DMS114 treated with DMSO at 0.1 percent for 48 hours (cell line): ENCODE measurements at regions not wholly inside any gene's neighbourhood (a gene's known extent, or its start where the extent isn't known, plus 50 kb on each side); places are given as distances from the start of the nearest gene placed in this dataset.
"Not testable (repeated sequence)": the region's sequence is repeated elsewhere in the genome, so short reads cannot be mapped to it uniquely, and the experiment has no call there.

Source experiments
- DNase-seq: peaks from one replicate; lab custom pipeline; 2025; ENCODE audit not compliant: unreplicated experiment; lab: John Stamatoyannopoulos, UW

GRCh38 chrX:1016926-1017325 is 195.5 kb downstream of the CRLF2 start:
- not testable (repeated sequence) for DNase-seq

GRCh38 chrX:1016281-1016680 is 196.2 kb downstream of the CRLF2 start:
- not testable (repeated sequence) for DNase-seq

DNA sequence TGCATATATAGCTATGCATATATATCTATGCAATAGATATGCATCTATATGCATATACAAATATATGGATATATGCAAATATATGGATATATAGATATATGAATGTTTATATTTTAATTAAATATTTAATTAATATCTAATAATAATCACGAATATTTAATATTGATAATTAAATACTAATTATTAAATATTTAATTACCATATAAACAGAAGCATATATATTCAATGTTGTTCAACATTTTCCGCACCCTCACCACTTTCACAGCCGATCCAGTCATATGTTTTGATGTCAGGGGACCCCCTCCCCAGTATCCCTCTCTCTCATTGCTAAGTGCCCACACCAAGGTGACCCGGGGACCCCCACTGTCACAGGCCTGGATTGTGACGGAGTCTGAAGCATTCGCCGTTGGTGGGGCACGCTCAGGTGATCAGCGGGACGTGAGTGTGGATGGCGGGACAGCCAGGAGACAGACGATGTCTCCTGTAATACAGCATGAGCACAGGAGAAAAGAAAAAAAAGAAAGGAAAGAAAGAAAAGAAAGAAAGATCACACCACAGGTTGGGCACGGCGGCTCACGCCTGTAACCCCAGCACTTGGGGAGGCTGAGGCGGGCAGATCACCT is 199.7 kb downstream of the CRLF2 start:
- no peak for DNase-seq

GRCh38 chrX:1011691-1012283 is 200.7 kb downstream of the CRLF2 start:
- DNase-seq = no peak

DNA sequence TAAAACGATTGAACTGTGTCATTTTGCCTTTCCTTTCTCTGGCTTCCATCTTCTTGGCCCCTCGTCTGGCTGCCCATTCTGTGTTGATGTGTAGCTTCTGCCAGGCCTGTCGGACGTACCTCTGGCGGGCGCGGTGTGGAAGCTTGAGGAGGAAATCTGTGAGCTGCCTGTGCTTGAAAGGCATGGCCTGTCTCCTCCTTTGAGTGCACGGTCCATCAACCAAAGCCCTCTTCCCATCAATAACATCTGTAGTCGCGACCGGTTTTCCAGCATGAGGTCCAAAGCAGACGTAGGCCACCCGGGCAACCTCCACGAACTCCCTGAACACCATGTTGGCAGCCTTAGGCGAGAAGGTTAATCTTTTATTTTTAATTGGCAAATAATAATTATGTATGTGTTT is 202.7 kb downstream of the CRLF2 start:
- DNase-seq = no peak

DNA sequence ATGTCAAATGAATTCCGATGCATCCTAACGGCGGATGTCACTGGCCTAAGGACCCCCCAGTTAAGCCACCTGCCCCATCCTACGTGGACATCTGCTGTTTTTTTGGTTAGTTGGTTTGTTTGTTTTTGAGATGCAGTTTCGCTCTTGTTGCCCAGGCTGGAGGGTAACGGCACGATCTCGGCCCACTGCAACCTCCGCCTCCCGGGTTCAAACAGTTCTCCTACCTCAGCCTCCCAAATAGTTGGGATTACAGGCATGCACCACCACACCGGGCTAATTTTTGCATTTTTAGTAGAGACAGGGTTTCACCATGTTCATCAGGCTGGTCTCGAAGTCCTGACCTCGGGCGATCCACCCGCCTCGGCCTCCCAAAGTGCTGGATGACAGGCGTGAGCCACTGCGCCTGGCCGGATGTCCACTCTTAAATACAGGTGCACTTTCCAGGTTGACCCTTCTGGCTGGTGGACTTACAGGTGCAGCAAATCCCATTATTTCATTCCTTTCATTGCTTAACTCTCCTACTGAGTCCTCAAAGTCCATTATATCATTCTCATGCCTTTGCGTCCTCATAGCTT is 206.2 kb downstream of the CRLF2 start:
- no peak for DNase-seq

DNA sequence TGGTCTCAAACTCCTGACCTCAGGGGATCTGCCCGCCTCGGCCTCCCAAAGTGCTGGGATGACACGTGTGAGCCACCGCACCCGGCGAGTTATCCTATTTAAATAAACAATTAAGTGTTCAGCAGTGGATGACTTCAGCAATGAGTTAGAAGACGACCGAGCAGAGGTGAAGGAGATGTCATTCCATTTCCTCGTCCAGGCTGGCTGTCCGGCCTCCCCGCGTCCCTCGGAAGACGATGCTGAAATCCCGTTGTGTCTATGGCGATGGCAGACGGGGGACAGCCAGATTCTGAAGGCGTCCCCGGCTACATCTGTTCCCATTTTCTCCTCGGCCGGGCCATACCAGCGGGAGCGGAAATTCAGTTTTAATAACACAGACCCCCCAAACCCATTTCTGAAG is 209.8 kb downstream of the CRLF2 start:
- DNase-seq = no peak

GRCh38 chrX:997631-998137 is 214.8 kb downstream of the CRLF2 start:
- no peak for DNase-seq

DNA sequence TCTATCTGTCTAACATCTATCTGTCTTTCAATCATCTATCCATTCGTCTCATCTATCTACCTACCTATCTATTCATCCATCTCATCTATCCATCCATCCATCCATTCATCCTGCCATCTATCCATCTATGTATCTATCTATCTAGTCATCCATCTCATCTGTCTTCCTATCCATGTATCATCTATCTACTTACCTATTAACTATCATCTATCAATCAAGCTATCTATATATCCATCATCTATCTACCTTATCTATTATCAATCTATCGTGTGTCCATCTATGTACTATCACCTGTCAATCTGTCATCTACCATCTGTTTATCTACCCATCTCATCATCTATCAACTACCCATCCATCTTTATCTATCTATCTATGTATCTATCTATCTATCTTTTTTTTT is 217.7 kb downstream of the CRLF2 start:
- no peak for DNase-seq

GRCh38 chrX:989959-990510 is 222.4 kb downstream of the CRLF2 start:
- DNase-seq = peak; percentile 79

DNA sequence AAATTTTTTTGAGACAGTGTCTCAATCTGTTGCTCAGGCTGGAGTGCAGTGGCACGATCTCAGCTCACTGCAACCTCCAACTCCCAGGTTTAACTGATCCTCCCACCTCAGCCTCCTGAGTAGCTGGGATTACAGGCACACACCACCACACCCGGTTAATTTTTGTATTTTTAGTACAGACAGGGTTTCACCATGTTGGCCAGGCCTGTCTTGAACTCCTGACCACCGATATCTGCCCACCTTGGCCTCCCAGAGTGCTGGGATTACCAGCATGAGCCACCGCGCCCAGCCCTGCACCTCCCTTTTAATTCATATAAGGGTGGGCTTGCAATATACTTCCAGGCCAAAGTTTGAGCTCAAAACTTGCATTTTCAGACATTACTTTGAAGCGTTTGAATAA is 223.9 kb downstream of the CRLF2 start:
- not testable (repeated sequence) for DNase-seq

- no peak for DNase-seq
Observed at GRCh38 chrX:981791-982626, 230.4 kb downstream of the CRLF2 start.

- DNase-seq = no peak
Observed at GRCh38 chrX:980587-981235, 231.7 kb downstream of the CRLF2 start.

- not testable (repeated sequence) for DNase-seq
Observed at GRCh38 chrX:979127-979526, 233.3 kb downstream of the CRLF2 start.

GRCh38 chrX:973010-973632 is 239.3 kb downstream of the CRLF2 start:
- DNase-seq = no peak

DNA sequence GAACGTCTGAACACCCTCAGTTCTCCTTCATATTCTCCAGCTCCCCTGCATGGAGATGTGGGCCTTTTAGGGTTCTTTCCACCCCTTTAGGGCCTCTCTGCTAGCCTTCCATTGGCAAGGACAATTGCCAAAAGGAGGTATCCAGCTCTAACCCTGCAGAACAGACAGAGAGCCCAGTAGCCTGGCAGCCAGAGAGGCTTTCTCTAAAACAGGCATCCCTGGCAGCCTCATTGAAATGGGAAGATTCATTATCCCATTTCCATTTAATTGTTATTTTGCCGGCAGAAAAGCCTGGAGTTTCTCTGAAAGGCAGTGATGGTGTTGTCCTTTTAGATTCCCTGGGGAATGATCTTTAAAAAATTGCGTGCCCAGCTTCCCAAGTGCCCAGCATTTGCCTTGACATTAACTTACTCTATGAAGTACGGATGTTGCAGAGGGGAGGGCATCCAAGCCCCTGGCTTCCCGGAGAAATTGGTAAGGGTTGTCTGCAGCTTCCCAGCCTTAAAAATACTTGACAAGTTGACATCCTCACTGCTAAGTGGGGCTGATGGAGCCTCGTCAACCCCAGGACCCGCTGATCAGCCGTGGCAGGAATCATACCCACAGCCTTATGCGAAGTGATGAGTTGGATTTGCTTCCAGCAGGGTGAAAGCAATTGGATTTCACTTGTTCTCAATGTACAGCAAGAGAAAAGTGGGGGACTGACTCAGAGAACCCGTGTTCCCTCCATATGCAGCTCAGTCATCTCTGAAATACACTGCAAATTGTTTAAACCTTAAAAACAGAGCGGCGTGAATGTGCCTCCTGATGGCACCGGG is 244.1 kb downstream of the CRLF2 start:
- no peak for DNase-seq

GRCh38 chrX:966396-967070 is 245.9 kb downstream of the CRLF2 start:
- no peak for DNase-seq

DNA sequence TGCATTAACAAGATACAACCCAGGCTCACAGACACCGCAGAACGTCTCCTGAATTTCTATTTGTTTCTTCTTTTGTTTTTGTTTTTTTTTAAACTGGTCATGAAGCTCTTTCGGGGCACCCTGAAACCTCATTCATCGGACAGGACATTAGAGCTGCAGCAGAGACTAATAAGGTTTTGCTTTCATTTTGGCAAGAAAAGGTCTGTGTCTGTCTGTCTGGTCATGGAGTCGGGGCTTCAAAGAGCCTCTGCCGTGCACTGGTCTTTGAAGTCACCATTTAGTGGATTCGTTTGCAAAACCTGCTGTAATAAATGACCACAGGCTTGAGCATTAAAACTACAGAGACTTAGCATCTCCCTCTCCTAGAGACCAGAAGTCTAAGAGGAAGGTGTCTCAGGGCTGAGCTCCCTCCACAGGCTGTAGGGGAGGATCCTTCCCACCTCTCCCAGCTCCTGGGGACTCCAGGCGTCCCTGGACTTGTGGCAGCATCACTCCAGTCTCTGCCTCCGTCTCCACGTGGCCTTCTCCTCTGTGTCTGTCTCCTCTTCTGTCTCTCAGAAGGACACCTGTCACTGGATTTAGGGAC is 247.5 kb downstream of the CRLF2 start:
- DNase-seq = no peak

- DNase-seq = no peak
Observed at GRCh38 chrX:960821-961220, 251.6 kb downstream of the CRLF2 start.
